ENCODE measurements at regions not wholly inside any gene's neighbourhood (a gene's known extent, or its start where the extent isn't known, plus 50 kb on each side); places are given as distances from the start of the nearest gene placed in this dataset.

DNA sequence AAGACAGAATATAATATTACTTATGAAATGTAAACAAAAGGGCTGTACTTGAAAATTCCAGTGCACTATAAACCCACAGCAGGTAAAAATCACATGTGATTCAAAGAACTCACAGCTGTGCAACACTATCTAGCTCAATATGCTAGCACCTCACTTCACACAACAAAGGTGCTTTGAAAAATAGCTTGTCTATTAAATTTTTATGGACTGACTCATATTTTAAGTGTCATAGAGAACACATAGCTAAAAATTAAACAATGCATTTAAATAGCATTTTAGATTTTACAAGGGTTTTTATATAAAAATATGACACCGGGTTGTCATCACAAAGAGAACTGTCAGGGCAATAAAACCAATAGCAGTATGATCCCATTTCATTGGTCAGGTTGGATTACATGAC, 1390.5 kb upstream of the TENM4 start (continued):
- no peak for TF ChIP-seq CTCF (IDR thresholded peaks at IDR 0.05; ENCODE audit: control extremely low read depth in 1 of 3, insufficient read depth in 1 of 3, low read depth in 1 of 3, low read length in 3 of 3)
- no peak for TF ChIP-seq TCF12 (IDR thresholded peaks at IDR 0.05; ENCODE audit: low read depth, low read length)
- no peak for TF ChIP-seq KDM5A (IDR thresholded peaks at IDR 0.05; ENCODE audit: low read length)
- no peak for TF ChIP-seq NANOG (IDR thresholded peaks at IDR 0.05; ENCODE audit: insufficient read depth, low read depth, low read length, poor library complexity, severe bottlenecking)
- no peak for TF ChIP-seq ZNF274 (IDR thresholded peaks at IDR 0.05; ENCODE audit: borderline replicate concordance, extremely low read depth, low read length)
- no peak for TF ChIP-seq GABPA (IDR thresholded peaks at IDR 0.05; ENCODE audit: borderline replicate concordance, insufficient read depth, low read length)

Measured in H1 (cell line).